ENCODE measurements at regions not wholly inside any gene's neighbourhood (a gene's known extent, or its start where the extent isn't known, plus 50 kb on each side); places are given as distances from the start of the nearest gene placed in this dataset.
"Not testable (repeated sequence)": the region's sequence is repeated elsewhere in the genome, so short reads cannot be mapped to it uniquely, and the experiment has no call there.

- H3K36me3 ChIP-seq (ENCODE audit: control insufficient read depth, insufficient read depth, low read length): no peaks in the 10 kb centered on the region
- no peaks in the 10 kb centered on the region for H3K27me3 ChIP-seq (ENCODE audit: control insufficient read depth, insufficient read depth, low read length)
- no peak for TF ChIP-seq CTCF (IDR thresholded peaks at IDR 0.05; ENCODE audit: insufficient read depth, low read depth, low read length)
- ChIA-PET POLR2A (no interaction called here), CTCF (no interaction called here)
- no peak for DNase-seq (ENCODE audit: low read depth)
- no peak overlapping the region for H3K4me3 ChIP-seq (ENCODE audit: low read depth, low read length)
Observed at GRCh38 chr12:131321988-131322387, 368.3 kb downstream of the ADGRD1 start.

DNA sequence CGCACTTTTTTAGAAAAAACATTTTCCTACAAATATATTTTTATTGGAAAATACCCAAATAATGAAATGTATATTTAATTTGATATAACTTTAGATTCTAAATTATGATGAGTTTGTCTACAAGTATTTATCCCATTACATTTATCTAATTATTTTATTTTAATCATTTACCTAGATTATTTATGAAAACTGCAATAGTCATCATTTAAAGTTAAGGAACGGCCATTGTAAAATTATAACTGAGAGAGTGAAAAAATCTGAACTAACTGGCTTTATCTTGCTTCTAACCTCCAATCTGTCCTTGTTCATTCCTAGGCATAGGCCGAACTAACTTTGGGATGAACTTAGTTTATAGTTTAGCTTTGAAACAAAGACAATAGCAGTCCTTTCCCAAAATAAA, 368.8 kb downstream of the ADGRD1 start:
- H3K36me3 ChIP-seq (ENCODE audit: control insufficient read depth, insufficient read depth, low read length); DNase-seq (ENCODE audit: low read depth); H3K4me3 ChIP-seq (ENCODE audit: low read depth, low read length); H3K27me3 ChIP-seq (ENCODE audit: control insufficient read depth, insufficient read depth, low read length); CTCF ChIA-PET; POLR2A ChIA-PET: not testable (repeated sequence)

DNA sequence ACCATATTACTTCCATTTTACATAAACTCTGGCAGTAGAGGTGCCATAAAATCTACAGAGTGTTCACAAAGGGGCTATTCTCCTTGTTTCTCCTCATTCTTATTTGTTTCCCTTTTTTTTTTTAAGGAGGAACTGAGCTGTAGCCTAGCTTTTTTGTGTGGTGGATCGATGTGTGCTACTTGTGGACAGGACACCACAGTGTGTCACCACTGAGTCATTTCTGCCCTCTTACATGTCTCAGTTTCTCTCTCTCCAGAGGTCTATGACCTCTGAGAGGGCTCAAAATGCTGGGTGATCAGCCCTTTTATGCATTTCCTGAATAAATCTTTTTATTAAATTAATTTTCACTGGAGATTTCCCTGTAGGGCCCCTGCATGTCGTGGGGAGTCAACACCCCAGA, 370.2 kb downstream of the ADGRD1 start:
- CTCF ChIA-PET: no interaction called here
- no peak for TF ChIP-seq CTCF (IDR thresholded peaks at IDR 0.05; ENCODE audit: insufficient read depth, low read depth, low read length)

GRCh38 chr12:131327521-131328488, 374.1 kb downstream of the ADGRD1 start:
- Histone ChIP-seq H3K36me3 (ENCODE audit: control insufficient read depth, insufficient read depth, low read length) (no peaks in the 10 kb centered on the region), H3K27me3 (ENCODE audit: control insufficient read depth, insufficient read depth, low read length) (no peaks in the 10 kb centered on the region), H3K4me3 (ENCODE audit: low read depth, low read length) (no peak overlapping the region)
- ChIA-PET CTCF (no interaction called here), POLR2A (no interaction called here)
- no peak for TF ChIP-seq CTCF (IDR thresholded peaks at IDR 0.05; ENCODE audit: insufficient read depth, low read depth, low read length)
- DNase-seq (ENCODE audit: low read depth): no peak

More for the DNA sequence above, 370.2 kb downstream of the ADGRD1 start:
- H3K4me3 ChIP-seq (ENCODE audit: low read depth, low read length): no peak overlapping the region
- H3K27me3 ChIP-seq (ENCODE audit: control insufficient read depth, insufficient read depth, low read length): no peaks in the 10 kb centered on the region
- H3K36me3 ChIP-seq (ENCODE audit: control insufficient read depth, insufficient read depth, low read length): no peaks in the 10 kb centered on the region
- DNase-seq (ENCODE audit: low read depth): no peak
- POLR2A ChIA-PET: no interaction called here

DNA sequence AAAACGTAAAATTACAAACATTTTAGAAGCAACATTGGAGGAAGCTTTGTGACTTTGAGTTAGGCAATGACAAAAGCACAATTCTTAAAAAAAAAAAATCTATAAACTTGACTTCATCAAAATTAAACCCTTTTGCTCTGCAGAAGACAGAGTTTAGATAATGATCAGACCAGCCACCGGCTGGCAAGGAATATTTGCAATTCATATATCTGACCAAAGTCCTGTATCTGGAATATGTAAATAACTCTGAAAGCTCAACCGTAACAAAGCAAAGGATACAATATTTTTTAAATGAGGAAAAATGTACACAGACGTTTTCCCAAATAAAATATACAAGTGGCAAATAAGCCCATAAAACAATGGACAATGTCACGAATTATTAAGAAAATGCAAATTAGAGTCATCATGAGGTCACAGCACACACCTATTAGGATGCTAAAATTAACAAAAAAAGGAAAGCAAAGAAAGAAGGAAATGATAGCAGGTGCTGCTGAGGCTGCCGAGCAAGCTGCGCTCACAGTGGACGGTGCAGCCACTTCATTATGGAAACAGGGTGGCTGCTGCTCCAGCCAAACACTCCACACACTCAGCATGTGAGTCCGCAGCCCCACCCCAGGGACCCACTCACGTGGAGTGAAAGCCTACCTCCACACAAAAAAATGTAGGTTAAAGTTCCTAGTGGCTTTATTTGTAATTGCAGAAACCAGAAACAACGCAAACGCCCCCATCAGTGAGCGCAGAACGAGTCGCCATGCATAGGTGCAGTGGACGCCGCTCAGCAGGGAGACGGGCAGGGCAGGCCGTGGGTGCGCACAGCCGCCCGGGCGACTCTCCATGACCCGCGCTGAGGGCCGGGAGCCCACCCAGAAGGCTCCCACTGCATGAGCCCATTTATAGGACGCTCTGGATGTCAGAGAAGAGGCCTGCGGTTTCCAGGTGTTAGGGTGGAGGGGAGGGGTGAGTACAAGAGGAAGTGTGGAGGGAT, 375.4 kb downstream of the ADGRD1 start:
- DNase-seq (ENCODE audit: low read depth); POLR2A ChIA-PET; H3K36me3 ChIP-seq (ENCODE audit: control insufficient read depth, insufficient read depth, low read length); H3K27me3 ChIP-seq (ENCODE audit: control insufficient read depth, insufficient read depth, low read length); H3K4me3 ChIP-seq (ENCODE audit: low read depth, low read length); CTCF ChIA-PET: not testable (repeated sequence)
